ENCODE measurements at regions not wholly inside any gene's neighbourhood (a gene's known extent, or its start where the extent isn't known, plus 50 kb on each side); places are given as distances from the start of the nearest gene placed in this dataset.
"Not testable (repeated sequence)": the region's sequence is repeated elsewhere in the genome, so short reads cannot be mapped to it uniquely, and the experiment has no call there.

DNA sequence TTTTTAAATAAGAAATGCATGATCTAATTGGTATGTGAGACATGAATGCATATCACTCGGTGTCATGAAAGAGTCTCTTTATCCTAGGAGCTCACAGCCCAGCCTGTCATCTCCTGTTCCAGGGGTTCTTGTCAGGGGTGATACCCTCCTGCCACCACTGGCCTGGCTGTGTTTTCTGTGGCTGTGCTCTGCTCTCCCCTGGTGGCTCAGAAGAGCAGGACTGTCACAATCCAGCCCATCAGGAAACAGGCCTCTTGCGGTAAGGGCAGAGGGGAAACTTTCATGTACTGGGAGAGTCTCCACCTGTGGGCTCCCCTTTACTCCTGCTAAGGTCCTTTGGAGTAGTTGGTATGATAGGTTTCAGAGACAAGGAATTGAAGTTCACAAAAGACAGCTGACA, 240.2 kb upstream of the GLRA1 start (continued):
- TF ChIP-seq TSHZ1 (tag by site-specific recombination; IDR thresholded peaks at IDR 0.05; ENCODE audit: borderline replicate concordance): no peak
- no peak for TF ChIP-seq ZBTB1 (tag by site-specific recombination; IDR thresholded peaks at IDR 0.05)

GRCh38 chr5:152159894-152160293, 235.2 kb upstream of the GLRA1 start:
- CTCF ChIA-PET: interaction anchor here (0.6 kb wide), 1 partner anchor 340 kb away, joined by 5 read pairs; no protein-coding TSS in a partner anchor
- H3K4me3 ChIP-seq (ENCODE audit: low read depth, low read length); H3K9me3 ChIP-seq (ENCODE audit: control insufficient read depth, insufficient read depth, low read depth, low read length); H3K27ac ChIP-seq (ENCODE audit: extremely low read depth, low read depth, low read length); H3K36me3 ChIP-seq (ENCODE audit: control insufficient read depth in 2 of 2, insufficient read depth in 1 of 2, low read length in 2 of 2); POLR2A ChIA-PET; H3K4me1 ChIP-seq (ENCODE audit: control insufficient read depth, insufficient read depth, low read length): not testable (repeated sequence)

- H3K9me3 ChIP-seq (ENCODE audit: control insufficient read depth, insufficient read depth, low read depth, low read length); H3K4me3 ChIP-seq (ENCODE audit: low read depth, low read length); POLR2A ChIA-PET; CTCF ChIA-PET; H3K27ac ChIP-seq (ENCODE audit: extremely low read depth, low read depth, low read length); H3K36me3 ChIP-seq (ENCODE audit: control insufficient read depth in 2 of 2, insufficient read depth in 1 of 2, low read length in 2 of 2); H3K4me1 ChIP-seq (ENCODE audit: control insufficient read depth, insufficient read depth, low read length): not testable (repeated sequence)
- TF ChIP-seq ZNF146 (tag by site-specific recombination; IDR thresholded peaks at IDR 0.05): peak; percentile 87
Measured at GRCh38 chr5:152154452-152154851, 229.8 kb upstream of the GLRA1 start.

- POLR2A ChIA-PET: no interaction called here
- no peak for TF ChIP-seq ZNF184 (tag by site-specific recombination; IDR thresholded peaks at IDR 0.05)
- TF ChIP-seq ZNF701 (tag by site-specific recombination; IDR thresholded peaks at IDR 0.05): no peak
- TF ChIP-seq ZNF148 (tag by site-specific recombination; IDR thresholded peaks at IDR 0.05; ENCODE audit: borderline replicate concordance): no peak
- no peak for TF ChIP-seq ZNF114 (tag by site-specific recombination; IDR thresholded peaks at IDR 0.05)
- TF ChIP-seq ZNF571 (tag by site-specific recombination; IDR thresholded peaks at IDR 0.05): no peak
- TF ChIP-seq, protein P1, sequence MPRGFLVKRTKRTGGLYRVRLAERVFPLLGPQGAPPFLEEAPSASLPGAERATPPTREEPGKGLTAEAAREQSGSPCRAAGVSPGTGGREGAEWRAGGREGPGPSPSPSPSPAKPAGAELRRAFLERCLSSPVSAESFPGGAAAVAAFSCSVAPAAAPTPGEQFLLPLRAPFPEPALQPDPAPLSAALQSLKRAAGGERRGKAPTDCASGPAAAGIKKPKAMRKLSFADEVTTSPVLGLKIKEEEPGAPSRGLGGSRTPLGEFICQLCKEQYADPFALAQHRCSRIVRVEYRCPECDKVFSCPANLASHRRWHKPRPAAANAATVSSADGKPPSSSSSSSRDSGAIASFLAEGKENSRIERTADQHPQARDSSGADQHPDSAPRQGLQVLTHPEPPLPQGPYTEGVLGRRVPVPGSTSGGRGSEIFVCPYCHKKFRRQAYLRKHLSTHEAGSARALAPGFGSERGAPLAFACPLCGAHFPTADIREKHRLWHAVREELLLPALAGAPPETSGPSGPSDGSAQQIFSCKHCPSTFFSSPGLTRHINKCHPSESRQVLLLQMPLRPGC (tag by site-specific recombination; IDR thresholded peaks at IDR 0.05): no peak
- TF ChIP-seq, protein P2, sequence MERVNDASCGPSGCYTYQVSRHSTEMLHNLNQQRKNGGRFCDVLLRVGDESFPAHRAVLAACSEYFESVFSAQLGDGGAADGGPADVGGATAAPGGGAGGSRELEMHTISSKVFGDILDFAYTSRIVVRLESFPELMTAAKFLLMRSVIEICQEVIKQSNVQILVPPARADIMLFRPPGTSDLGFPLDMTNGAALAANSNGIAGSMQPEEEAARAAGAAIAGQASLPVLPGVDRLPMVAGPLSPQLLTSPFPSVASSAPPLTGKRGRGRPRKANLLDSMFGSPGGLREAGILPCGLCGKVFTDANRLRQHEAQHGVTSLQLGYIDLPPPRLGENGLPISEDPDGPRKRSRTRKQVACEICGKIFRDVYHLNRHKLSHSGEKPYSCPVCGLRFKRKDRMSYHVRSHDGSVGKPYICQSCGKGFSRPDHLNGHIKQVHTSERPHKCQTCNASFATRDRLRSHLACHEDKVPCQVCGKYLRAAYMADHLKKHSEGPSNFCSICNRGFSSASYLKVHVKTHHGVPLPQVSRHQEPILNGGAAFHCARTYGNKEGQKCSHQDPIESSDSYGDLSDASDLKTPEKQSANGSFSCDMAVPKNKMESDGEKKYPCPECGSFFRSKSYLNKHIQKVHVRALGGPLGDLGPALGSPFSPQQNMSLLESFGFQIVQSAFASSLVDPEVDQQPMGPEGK (tag by site-specific recombination; IDR thresholded peaks at IDR 0.05): no peak
- no peak for TF ChIP-seq KLF9 (tag by site-specific recombination; IDR thresholded peaks at IDR 0.05; ENCODE audit: low read depth)
- TF ChIP-seq ZNF488 (tag by site-specific recombination; IDR thresholded peaks at IDR 0.05): no peak
- TF ChIP-seq ZNF558 (tag by site-specific recombination; IDR thresholded peaks at IDR 0.05): no peak
- TF ChIP-seq, protein P3, sequence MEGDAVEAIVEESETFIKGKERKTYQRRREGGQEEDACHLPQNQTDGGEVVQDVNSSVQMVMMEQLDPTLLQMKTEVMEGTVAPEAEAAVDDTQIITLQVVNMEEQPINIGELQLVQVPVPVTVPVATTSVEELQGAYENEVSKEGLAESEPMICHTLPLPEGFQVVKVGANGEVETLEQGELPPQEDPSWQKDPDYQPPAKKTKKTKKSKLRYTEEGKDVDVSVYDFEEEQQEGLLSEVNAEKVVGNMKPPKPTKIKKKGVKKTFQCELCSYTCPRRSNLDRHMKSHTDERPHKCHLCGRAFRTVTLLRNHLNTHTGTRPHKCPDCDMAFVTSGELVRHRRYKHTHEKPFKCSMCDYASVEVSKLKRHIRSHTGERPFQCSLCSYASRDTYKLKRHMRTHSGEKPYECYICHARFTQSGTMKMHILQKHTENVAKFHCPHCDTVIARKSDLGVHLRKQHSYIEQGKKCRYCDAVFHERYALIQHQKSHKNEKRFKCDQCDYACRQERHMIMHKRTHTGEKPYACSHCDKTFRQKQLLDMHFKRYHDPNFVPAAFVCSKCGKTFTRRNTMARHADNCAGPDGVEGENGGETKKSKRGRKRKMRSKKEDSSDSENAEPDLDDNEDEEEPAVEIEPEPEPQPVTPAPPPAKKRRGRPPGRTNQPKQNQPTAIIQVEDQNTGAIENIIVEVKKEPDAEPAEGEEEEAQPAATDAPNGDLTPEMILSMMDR (tag by site-specific recombination; IDR thresholded peaks at IDR 0.05): no peak
- no peak for TF ChIP-seq GLI2 (tag by site-specific recombination; IDR thresholded peaks at IDR 0.05; ENCODE audit: borderline replicate concordance, low read depth)
- TF ChIP-seq OVOL3 (tag by site-specific recombination; IDR thresholded peaks at IDR 0.05): no peak
- no peak for TF ChIP-seq ZNF37A (tag by site-specific recombination; IDR thresholded peaks at IDR 0.05)
- no peak for TF ChIP-seq ZSCAN23 (tag by site-specific recombination; IDR thresholded peaks at IDR 0.05)
Measured at GRCh38 chr5:152151940-152152339, 227.3 kb upstream of the GLRA1 start.

More at GRCh38 chr5:152151940-152152339, 227.3 kb upstream of the GLRA1 start:
- no peaks in the 10 kb centered on the region for H3K9me3 ChIP-seq (ENCODE audit: control insufficient read depth, insufficient read depth, low read depth, low read length)
- no peak overlapping the region for H3K27ac ChIP-seq (ENCODE audit: extremely low read depth, low read depth, low read length)
- H3K36me3 ChIP-seq (ENCODE audit: control insufficient read depth in 2 of 2, insufficient read depth in 1 of 2, low read length in 2 of 2): no peaks in the 10 kb centered on the region
- no peaks in the 10 kb centered on the region for H3K4me1 ChIP-seq (ENCODE audit: control insufficient read depth, insufficient read depth, low read length)
- CTCF ChIA-PET: no interaction called here
- no peak overlapping the region for H3K4me3 ChIP-seq (ENCODE audit: low read depth, low read length)
